Activated CD8-positive, alpha-beta T cell treated with anti-CD3 and anti-CD28 coated beads for 36 hours (primary cell): ENCODE measurements at regions not wholly inside any gene's neighbourhood (a gene's known extent, or its start where the extent isn't known, plus 50 kb on each side); places are given as distances from the start of the nearest gene placed in this dataset.

ENCODE experiments used
- ATAC-seq: fragments of 200-7000 bp; cut with Tn5 transposase; one replicate; pipeline ENCODE4 v1.10.0; 2021; ENCODE audit warnings: mild to moderate bottlenecking, moderate library complexity
- CTCF ChIA-PET: fragments of 350-600 bp; sonication (Branson Sonifier 250); formaldehyde crosslinking; loops from one replicate; lab custom pipeline; 2021; ENCODE audit warnings: antibody characterized with exemption; lab: Charles Lee
- POLR2A ChIA-PET: fragments of 350-600 bp; sonication (Branson Sonifier 250); formaldehyde crosslinking; loops from one replicate; lab custom pipeline; 2021; ENCODE audit warnings: antibody characterized with exemption; lab: Charles Lee
- DNase-seq: peaks from one replicate; pipeline ENCODE4 v3.0.0-alpha.2; 2020
- H3K27ac Mint-ChIP-seq: one replicate; pipeline ENCODE4 v1.8.0; 2021; ENCODE audit warnings: mild to moderate bottlenecking, mixed read lengths
- H3K27me3 Mint-ChIP-seq: one replicate; pipeline ENCODE4 v1.8.0; 2021; ENCODE audit warnings: mixed read lengths
- H3K36me3 Mint-ChIP-seq: one replicate; pipeline ENCODE4 v1.8.0; 2021; ENCODE audit warnings: low read depth, mixed read lengths
- H3K4me1 Mint-ChIP-seq: one replicate; pipeline ENCODE4 v1.8.0; 2021; ENCODE audit warnings: low read depth, mixed read lengths
- H3K4me3 Mint-ChIP-seq: one replicate; pipeline ENCODE4 v1.8.0; 2021; ENCODE audit warnings: mild to moderate bottlenecking, moderate library complexity, mixed read lengths
- H3K9me3 Mint-ChIP-seq: one replicate; pipeline ENCODE4 v1.8.0; 2021; ENCODE audit warnings: mixed read lengths
- intact Hi-C: fragments of 100-400 bp; cut with micrococcal nuclease; formaldehyde crosslinking; loops from one replicate; pipeline ENCODE4 v1.10.0; 2022
- TF ChIP-seq, protein P1 (sequence below): fragments of 200-600 bp; IDR thresholded peaks from one replicate; pipeline ENCODE4 v1.8.0; 2022; ENCODE audit warnings: antibody characterized with exemption, mild to moderate bottlenecking

DNA sequence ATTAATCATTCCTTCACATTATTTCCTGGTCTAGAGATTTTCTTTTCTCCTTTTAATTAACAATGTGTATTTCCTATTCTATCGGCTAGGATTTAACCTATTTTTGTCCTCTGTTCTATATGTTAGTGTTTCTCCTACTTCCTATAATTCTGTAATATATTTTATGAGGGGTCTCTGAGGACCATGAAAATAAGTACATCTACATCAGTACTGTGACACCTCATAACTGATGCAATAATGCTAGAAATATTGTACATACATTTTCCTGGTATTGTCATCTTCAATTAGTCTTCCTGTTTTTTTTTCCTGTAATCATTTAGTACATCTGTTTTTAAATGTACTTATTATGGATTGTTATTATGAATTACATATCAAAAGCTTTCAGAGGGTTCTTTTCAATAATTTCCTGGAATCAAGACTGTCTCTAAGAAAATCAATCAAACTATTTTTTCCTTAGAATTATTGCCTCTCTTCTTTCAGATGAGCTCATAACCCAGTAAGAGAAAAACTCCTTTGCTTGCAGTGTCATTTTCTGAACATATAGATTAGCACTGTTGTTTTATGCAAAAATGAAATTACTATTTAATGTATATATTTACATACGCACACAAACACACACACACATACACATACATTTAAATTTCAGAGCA is 1004.3 kb downstream of the SLITRK5 start:
- Mint-ChIP-seq H3K4me3 (no peak overlapping the region), H3K9me3 (peaks cover 3% of the 10 kb centered on the region), H3K4me1 (no peaks in the 10 kb centered on the region), H3K36me3 (no peaks in the 10 kb centered on the region), H3K27me3 (no peaks in the 10 kb centered on the region), H3K27ac (no peak overlapping the region)
- ChIA-PET POLR2A (no interaction called here), CTCF (no interaction called here)
- TF ChIP-seq, protein P1, sequence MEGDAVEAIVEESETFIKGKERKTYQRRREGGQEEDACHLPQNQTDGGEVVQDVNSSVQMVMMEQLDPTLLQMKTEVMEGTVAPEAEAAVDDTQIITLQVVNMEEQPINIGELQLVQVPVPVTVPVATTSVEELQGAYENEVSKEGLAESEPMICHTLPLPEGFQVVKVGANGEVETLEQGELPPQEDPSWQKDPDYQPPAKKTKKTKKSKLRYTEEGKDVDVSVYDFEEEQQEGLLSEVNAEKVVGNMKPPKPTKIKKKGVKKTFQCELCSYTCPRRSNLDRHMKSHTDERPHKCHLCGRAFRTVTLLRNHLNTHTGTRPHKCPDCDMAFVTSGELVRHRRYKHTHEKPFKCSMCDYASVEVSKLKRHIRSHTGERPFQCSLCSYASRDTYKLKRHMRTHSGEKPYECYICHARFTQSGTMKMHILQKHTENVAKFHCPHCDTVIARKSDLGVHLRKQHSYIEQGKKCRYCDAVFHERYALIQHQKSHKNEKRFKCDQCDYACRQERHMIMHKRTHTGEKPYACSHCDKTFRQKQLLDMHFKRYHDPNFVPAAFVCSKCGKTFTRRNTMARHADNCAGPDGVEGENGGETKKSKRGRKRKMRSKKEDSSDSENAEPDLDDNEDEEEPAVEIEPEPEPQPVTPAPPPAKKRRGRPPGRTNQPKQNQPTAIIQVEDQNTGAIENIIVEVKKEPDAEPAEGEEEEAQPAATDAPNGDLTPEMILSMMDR: no peak
- ATAC-seq (no peak), DNase-seq (no peak)
- intact Hi-C loops: no loop called here

GRCh38 chr13:88676016-88676415 is 1004.8 kb downstream of the SLITRK5 start:
- intact Hi-C loops: no loop called here
- no peak for ATAC-seq
- no peaks in the 10 kb centered on the region for H3K9me3 Mint-ChIP-seq
- TF ChIP-seq, protein P1: no peak
- POLR2A ChIA-PET: no interaction called here
- CTCF ChIA-PET: no interaction called here
- no peaks in the 10 kb centered on the region for H3K4me1 Mint-ChIP-seq
- H3K27ac Mint-ChIP-seq: no peak overlapping the region
- H3K27me3 Mint-ChIP-seq: no peaks in the 10 kb centered on the region
- no peak for DNase-seq
- H3K36me3 Mint-ChIP-seq: no peaks in the 10 kb centered on the region
- no peak overlapping the region for H3K4me3 Mint-ChIP-seq

DNA sequence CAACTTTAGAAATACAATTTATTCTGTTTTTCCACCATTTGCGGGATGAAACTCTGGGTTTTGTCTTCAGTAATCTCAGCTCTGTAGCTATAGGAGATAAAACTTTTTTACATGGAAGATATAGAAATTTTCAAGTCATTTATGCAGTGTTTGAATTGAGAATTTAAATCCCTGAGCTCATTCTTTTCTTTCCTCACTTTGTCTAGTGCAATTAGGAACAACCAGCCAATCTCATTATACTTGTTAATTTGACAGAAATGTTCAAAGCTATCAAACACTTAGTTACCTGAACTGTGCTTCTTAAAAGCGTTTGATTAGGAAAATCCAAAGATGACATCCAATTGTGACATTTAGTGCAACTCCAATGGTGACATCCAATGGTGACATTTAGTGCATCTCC is 1014.3 kb downstream of the SLITRK5 start:
- no peaks in the 10 kb centered on the region for H3K36me3 Mint-ChIP-seq
- CTCF ChIA-PET: no interaction called here
- POLR2A ChIA-PET: no interaction called here
- TF ChIP-seq, protein P1: no peak
- no peak for ATAC-seq
- H3K4me3 Mint-ChIP-seq: no peak overlapping the region
- peaks cover 5% of the 10 kb centered on the region for H3K9me3 Mint-ChIP-seq
- intact Hi-C loops: no loop called here
- no peaks in the 10 kb centered on the region for H3K4me1 Mint-ChIP-seq
- H3K27me3 Mint-ChIP-seq: no peaks in the 10 kb centered on the region
- DNase-seq: no peak
- no peak overlapping the region for H3K27ac Mint-ChIP-seq

DNA sequence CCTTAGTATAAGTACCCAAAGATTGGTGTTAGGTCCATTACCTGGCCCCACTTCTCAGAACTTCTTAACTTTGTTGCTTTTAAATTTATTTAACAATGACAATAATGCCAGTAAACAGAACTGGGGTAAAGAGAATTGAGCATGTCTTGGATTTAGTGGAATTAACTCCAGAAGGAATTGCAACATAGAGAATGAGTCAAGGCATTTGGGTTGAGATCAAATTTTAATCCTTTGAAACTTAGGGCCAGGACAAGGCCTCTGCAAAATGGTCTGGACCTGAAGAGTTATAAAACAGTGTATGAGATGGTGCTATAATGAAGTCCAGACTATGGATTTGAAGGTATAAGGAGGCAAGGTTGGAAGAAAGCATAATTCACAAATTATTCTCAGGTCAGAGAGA is 1030.4 kb downstream of the SLITRK5 start:
- CTCF ChIA-PET: no interaction called here
- Mint-ChIP-seq H3K4me1 (no peaks in the 10 kb centered on the region), H3K9me3 (peaks cover 3% of the 10 kb centered on the region), H3K4me3 (no peak overlapping the region), H3K27ac (no peak overlapping the region), H3K27me3 (no peaks in the 10 kb centered on the region), H3K36me3 (no peaks in the 10 kb centered on the region)
- TF ChIP-seq, protein P1: no peak
- ATAC-seq (no peak), DNase-seq (no peak)
- POLR2A ChIA-PET: no interaction called here
- intact Hi-C loops: no loop called here

- H3K9me3 Mint-ChIP-seq: peaks cover 4% of the 10 kb centered on the region
- TF ChIP-seq, protein P1: no peak
- no peak overlapping the region for H3K27ac Mint-ChIP-seq
- no peaks in the 10 kb centered on the region for H3K36me3 Mint-ChIP-seq
- H3K27me3 Mint-ChIP-seq: no peaks in the 10 kb centered on the region
- no peak overlapping the region for H3K4me3 Mint-ChIP-seq
- ChIA-PET POLR2A (no interaction called here), CTCF (no interaction called here)
- intact Hi-C loops: no loop called here
- ATAC-seq: no peak
- peaks cover 2% of the 10 kb centered on the region for H3K4me1 Mint-ChIP-seq
- no peak for DNase-seq
These were observed 1033.6 kb downstream of the SLITRK5 start for GRCh38 chr13:88704600-88705275.
